ENCODE measurements at regions not wholly inside any gene's neighbourhood (a gene's known extent, or its start where the extent isn't known, plus 50 kb on each side); places are given as distances from the start of the nearest gene placed in this dataset.

DNA sequence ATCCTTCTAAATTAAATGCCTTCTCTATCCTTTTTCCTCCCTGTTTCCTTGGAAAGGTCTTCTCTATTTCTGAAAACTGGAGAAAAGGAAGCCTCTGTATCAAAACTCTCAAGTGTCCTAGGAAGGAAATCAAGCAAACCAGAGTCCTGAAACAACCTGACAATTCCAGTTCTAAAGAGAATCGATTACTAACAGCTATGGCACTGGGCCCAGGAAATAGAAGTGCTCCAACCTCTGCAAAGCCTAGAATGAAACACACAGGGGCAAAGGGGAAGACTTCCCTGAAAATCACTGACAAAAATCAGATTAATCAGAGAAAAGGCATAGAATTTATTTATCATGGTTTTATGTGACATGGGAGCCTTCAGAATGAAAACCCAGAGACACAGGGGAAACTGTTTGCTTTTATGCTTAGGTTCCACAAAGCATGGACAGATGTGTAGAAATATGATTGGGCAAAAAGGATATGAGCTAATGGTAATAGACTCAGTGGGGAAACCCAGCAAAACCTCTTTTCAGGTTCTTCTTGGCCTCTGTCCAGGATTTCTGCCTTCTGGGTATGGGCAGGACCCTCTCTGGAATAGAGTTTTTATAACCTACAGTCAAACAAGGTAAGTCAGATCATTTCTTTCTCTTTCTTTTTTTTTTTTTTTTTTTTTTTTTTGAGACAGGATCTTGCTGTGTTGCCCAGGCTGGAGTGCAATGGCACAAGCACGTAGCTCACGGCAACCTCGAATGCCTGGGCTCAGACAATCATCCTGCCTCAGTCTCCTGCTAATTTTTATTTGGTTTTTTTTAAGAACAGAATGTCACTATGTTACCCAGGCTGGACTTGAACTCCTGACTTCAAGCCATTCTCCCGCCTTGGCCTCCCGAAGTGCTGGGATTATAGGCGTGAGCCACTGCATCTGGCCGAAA, 91.7 kb downstream of the CD24 start:
- TF ChIP-seq, protein P1, sequence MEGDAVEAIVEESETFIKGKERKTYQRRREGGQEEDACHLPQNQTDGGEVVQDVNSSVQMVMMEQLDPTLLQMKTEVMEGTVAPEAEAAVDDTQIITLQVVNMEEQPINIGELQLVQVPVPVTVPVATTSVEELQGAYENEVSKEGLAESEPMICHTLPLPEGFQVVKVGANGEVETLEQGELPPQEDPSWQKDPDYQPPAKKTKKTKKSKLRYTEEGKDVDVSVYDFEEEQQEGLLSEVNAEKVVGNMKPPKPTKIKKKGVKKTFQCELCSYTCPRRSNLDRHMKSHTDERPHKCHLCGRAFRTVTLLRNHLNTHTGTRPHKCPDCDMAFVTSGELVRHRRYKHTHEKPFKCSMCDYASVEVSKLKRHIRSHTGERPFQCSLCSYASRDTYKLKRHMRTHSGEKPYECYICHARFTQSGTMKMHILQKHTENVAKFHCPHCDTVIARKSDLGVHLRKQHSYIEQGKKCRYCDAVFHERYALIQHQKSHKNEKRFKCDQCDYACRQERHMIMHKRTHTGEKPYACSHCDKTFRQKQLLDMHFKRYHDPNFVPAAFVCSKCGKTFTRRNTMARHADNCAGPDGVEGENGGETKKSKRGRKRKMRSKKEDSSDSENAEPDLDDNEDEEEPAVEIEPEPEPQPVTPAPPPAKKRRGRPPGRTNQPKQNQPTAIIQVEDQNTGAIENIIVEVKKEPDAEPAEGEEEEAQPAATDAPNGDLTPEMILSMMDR (IDR thresholded peaks at IDR 0.05): no peak
- no peak for TF ChIP-seq POLR2A (IDR thresholded peaks at IDR 0.05)
- no peaks in the 10 kb centered on the region for H3K4me1 ChIP-seq (replicated peaks)
- no peaks in the 10 kb centered on the region for H3K27me3 ChIP-seq (replicated peaks; ENCODE audit: insufficient read depth)
- WGBS: 83% methylated on average over 8 of the region's 8 CpGs
- no peaks in the 10 kb centered on the region for H3K9me3 ChIP-seq
- H3K4me3 ChIP-seq: no peak overlapping the region
- intact Hi-C loops (cut with DNase I): no loop called here
- no peaks in the 10 kb centered on the region for H3K36me3 ChIP-seq
- H3K27ac ChIP-seq: peak overlapping the region in 1 of 2 donors; percentile 19
- no peak for DNase-seq (ENCODE audit: low spot score)

GRCh38 chr6:106882138-106882537, 92.4 kb downstream of the CD24 start:
- TF ChIP-seq POLR2AphosphoS5 (IDR thresholded peaks at IDR 0.05): peak; percentile 42
- TF ChIP-seq, protein P1 (IDR thresholded peaks at IDR 0.05): no peak
- no peaks in the 10 kb centered on the region for H3K27me3 ChIP-seq (replicated peaks; ENCODE audit: insufficient read depth)
- intact Hi-C loops (cut with DNase I): no loop called here
- H3K4me3 ChIP-seq: no peak overlapping the region
- DNase-seq (ENCODE audit: low spot score): no peak
- peak overlapping the region in 1 of 2 donors; percentile 19 for H3K27ac ChIP-seq
- H3K4me1 ChIP-seq (replicated peaks): no peaks in the 10 kb centered on the region
- no peaks in the 10 kb centered on the region for H3K36me3 ChIP-seq
- H3K9me3 ChIP-seq: no peaks in the 10 kb centered on the region

- H3K27ac ChIP-seq: no peak overlapping the region
- no peak for TF ChIP-seq POLR2A (IDR thresholded peaks at IDR 0.05)
- TF ChIP-seq, protein P1 (IDR thresholded peaks at IDR 0.05): no peak
- no peak for TF ChIP-seq POLR2AphosphoS5 (IDR thresholded peaks at IDR 0.05)
- 85% methylated on average over 3 of the region's 3 CpGs for WGBS
- DNase-seq (ENCODE audit: low spot score): no peak
- H3K4me3 ChIP-seq: no peak overlapping the region
- H3K36me3 ChIP-seq: no peaks in the 10 kb centered on the region
- no peaks in the 10 kb centered on the region for H3K4me1 ChIP-seq (replicated peaks)
- H3K27me3 ChIP-seq (replicated peaks; ENCODE audit: insufficient read depth): no peaks in the 10 kb centered on the region
- H3K9me3 ChIP-seq: no peaks in the 10 kb centered on the region
- intact Hi-C loops (cut with DNase I): no loop called here
These were observed 93.6 kb downstream of the CD24 start for GRCh38 chr6:106880952-106881351.

DNA sequence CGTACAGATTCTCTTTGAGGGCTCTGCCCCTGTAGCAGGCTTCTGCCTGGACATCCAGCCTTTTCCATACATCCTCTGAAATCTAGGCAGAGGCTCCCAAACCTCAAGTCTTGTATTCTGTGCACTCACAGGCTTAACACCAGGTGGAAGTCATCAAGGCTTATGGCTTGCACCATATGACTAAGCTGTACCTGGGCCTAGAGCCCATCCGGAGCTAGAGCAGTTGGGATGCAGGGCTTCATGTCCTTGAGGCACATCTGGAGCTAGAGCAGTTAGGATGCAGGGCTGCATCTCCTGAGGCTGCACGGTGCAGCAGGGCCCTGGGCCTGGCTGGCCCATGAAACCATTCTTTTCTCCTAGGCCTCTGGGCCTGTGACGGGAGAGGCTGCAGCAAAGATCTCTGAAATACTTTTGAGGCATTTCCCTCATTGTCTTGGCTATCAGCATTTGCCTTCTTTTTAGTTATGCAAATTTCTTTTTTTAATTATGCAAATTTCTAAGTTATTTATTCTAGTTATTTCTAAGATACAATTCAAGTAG, 98.7 kb downstream of the CD24 start:
- no peak for DNase-seq (ENCODE audit: low spot score)
- no peaks in the 10 kb centered on the region for H3K36me3 ChIP-seq
- H3K4me1 ChIP-seq (replicated peaks): no peaks in the 10 kb centered on the region
- H3K4me3 ChIP-seq: no peak overlapping the region
- TF ChIP-seq, protein P1 (IDR thresholded peaks at IDR 0.05): no peak
- TF ChIP-seq POLR2AphosphoS5 (IDR thresholded peaks at IDR 0.05): no peak
- TF ChIP-seq POLR2A (IDR thresholded peaks at IDR 0.05): no peak
- H3K9me3 ChIP-seq: no peaks in the 10 kb centered on the region
- no peaks in the 10 kb centered on the region for H3K27me3 ChIP-seq (replicated peaks; ENCODE audit: insufficient read depth)
- intact Hi-C loops (cut with DNase I): no loop called here
- H3K27ac ChIP-seq: no peak overlapping the region
- 96% methylated on average over 4 of the region's 4 CpGs for WGBS

- Histone ChIP-seq H3K36me3 (no peaks in the 10 kb centered on the region), H3K9me3 (no peaks in the 10 kb centered on the region), H3K4me3 (no peak overlapping the region), H3K27me3 (replicated peaks; ENCODE audit: insufficient read depth) (no peaks in the 10 kb centered on the region), H3K4me1 (replicated peaks) (no peaks in the 10 kb centered on the region), H3K27ac (peak overlapping the region; percentile 51 to 60)
- intact Hi-C loops (cut with DNase I): no loop called here
- TF ChIP-seq, protein P1 (IDR thresholded peaks at IDR 0.05): no peak
- peak; percentile 83 for TF ChIP-seq POLR2AphosphoS5 (IDR thresholded peaks at IDR 0.05)
- peak; percentile 33 for DNase-seq (ENCODE audit: low spot score)
These were observed 100.0 kb downstream of the CD24 start for GRCh38 chr6:106874481-106874880.

Data from prostate gland (tissue), 2 donors.